HL-60 (cell line): ENCODE measurements at regions not wholly inside any gene's neighbourhood (a gene's known extent, or its start where the extent isn't known, plus 50 kb on each side); places are given as distances from the start of the nearest gene placed in this dataset.

Experiments
- CTCF ChIP-seq: IDR thresholded peaks from one replicate; pipeline ENCODE4 v1.5.1; 2011; ENCODE audit warnings: low read length, control low read depth, inconsistent platforms; ENCODE audit not compliant: insufficient read depth
- POLR2AphosphoS5 ChIP-seq: IDR thresholded peaks from 2 replicates; pipeline ENCODE4 v1.6.1; 2012; ENCODE audit warnings: low read depth

GRCh38 chr12:23361971-23362370 is 587.5 kb downstream of the SOX5 start:
- TF ChIP-seq CTCF = no peak
- TF ChIP-seq POLR2AphosphoS5 = no peak
